Endothelial cell of umbilical vein (primary cell): ENCODE measurements at regions not wholly inside any gene's neighbourhood (a gene's known extent, or its start where the extent isn't known, plus 50 kb on each side); places are given as distances from the start of the nearest gene placed in this dataset.

Experiments
- BruUV-seq: library from RNA; stranded (reverse); fragments of 400-500 nt; replicated peaks from 2 replicates; lab custom pipeline; 2021; lab: Mats Ljungman, UMichigan
- CTCF ChIA-PET: fragments of 300-600, 350-600 bp; sonication (Branson Sonifier 250); formaldehyde crosslinking; loops from one replicate; lab custom pipeline; 2021; ENCODE audit warnings: antibody characterized with exemption, inconsistent platforms; lab: Charles Lee
- POLR2A ChIA-PET: fragments of 300-600, 350-600 bp; sonication (Branson Sonifier 250); formaldehyde crosslinking; loops from one replicate; lab custom pipeline; 2021; ENCODE audit warnings: antibody characterized with exemption, inconsistent platforms; lab: Charles Lee
- DNase-seq: peaks from one replicate; pipeline ENCODE4 v3.0.0-alpha.2; 2011; ENCODE audit warnings: low read depth, low spot score
- FAIRE-seq: peaks from 2 replicates; lab custom pipeline; 2011; peaks lifted over from hg19 to GRCh38; lab: Jason Lieb, UNC
- H2AFZ ChIP-seq: 2 replicates; pipeline ENCODE4 v1.6.0; 2012; ENCODE audit warnings: low read depth, low read length, control low read depth, inconsistent platforms
- H3K27ac ChIP-seq: 2 replicates; pipeline ENCODE4 v1.5.1; 2011; ENCODE audit warnings: low read depth, mild to moderate bottlenecking, control low read depth, low read length, moderate library complexity; ENCODE audit not compliant: insufficient read depth
- H3K27me3 ChIP-seq, 2 experiments: 2 replicates each; pipeline versions ENCODE4 v1.6.0 to v1.6.1; 2011; ENCODE audit warnings: low read length in 2 of 2, mixed read lengths in 1 of 2; ENCODE audit not compliant: control insufficient read depth in 2 of 2, insufficient read depth in 2 of 2
- H3K36me3 ChIP-seq, 2 experiments: 2 replicates in 1 of 2; 3 replicates in 1 of 2; pipeline ENCODE4 v1.5.1; 2011; ENCODE audit warnings: low read length in 2 of 2, mild to moderate bottlenecking in 1 of 2, moderate library complexity in 1 of 2; ENCODE audit not compliant: control insufficient read depth in 2 of 2, insufficient read depth in 2 of 2; ENCODE audit errors: extremely low read depth in 1 of 2
- H3K4me1 ChIP-seq: 3 replicates; pipeline ENCODE4 v1.5.1; 2011; ENCODE audit warnings: mild to moderate bottlenecking, low read length; ENCODE audit not compliant: control insufficient read depth, insufficient read depth; ENCODE audit errors: extremely low read depth
- H3K4me2 ChIP-seq: 2 replicates; pipeline ENCODE4 v1.6.1; 2011; ENCODE audit warnings: low read length, control low read depth, mixed read lengths; ENCODE audit not compliant: insufficient read depth
- H3K4me3 ChIP-seq, 3 experiments: fragments of 200-600 bp in 1 of 3; sonication (generic), shearing (Covaris generic) in 1 of 3; replicated peaks in 1 of 3; 2 replicates each; pipeline ENCODE4 v1.5.1; 2011 to 2016; ENCODE audit warnings: control low read depth in 3 of 3, low read length in 3 of 3, mild to moderate bottlenecking in 2 of 3, inconsistent platforms in 1 of 3, low read depth in 1 of 3, moderate library complexity in 1 of 3; ENCODE audit not compliant: insufficient read depth in 1 of 3
- H3K79me2 ChIP-seq: 2 replicates; pipeline ENCODE4 v1.6.0; 2012; ENCODE audit warnings: low read length, inconsistent platforms; ENCODE audit not compliant: control insufficient read depth, insufficient read depth
- H3K9ac ChIP-seq: replicated peaks from 2 replicates; pipeline ENCODE3; 2011; ENCODE audit warnings: low read length, control low read depth; ENCODE audit not compliant: insufficient read depth; ENCODE audit errors: extremely low read depth
- H3K9me1 ChIP-seq: replicated peaks from 3 replicates; pipeline ENCODE4 v1.6.0; 2011; ENCODE audit warnings: mild to moderate bottlenecking, low read length; ENCODE audit not compliant: control insufficient read depth, insufficient read depth; ENCODE audit errors: extremely low read depth
- H3K9me3 ChIP-seq: replicated peaks from 2 replicates; pipeline ENCODE4 v1.5.1; 2012; ENCODE audit warnings: low read length, inconsistent platforms; ENCODE audit not compliant: control insufficient read depth, insufficient read depth
- H4K20me1 ChIP-seq: replicated peaks from 2 replicates; pipeline ENCODE3; 2011; ENCODE audit warnings: mild to moderate bottlenecking, low read length; ENCODE audit not compliant: control insufficient read depth, insufficient read depth; ENCODE audit errors: extremely low read depth
- CTCF ChIP-seq, 2 donors: IDR thresholded peaks; 1 replicate in 1 of 2; 2 replicates in 1 of 2; pipeline ENCODE4 v1.5.1; 2011; ENCODE audit warnings: low read length in 2 of 2, mild to moderate bottlenecking in 2 of 2, moderate library complexity in 2 of 2, control low read depth in 1 of 2, inconsistent platforms in 1 of 2, low read depth in 1 of 2; ENCODE audit not compliant: insufficient read depth in 1 of 2; ENCODE audit errors: extremely low read depth in 1 of 2
- EZH2 ChIP-seq: IDR thresholded peaks from 2 replicates; pipeline ENCODE4 v1.6.1; 2012; ENCODE audit warnings: borderline replicate concordance, low read depth, mild to moderate bottlenecking, moderate library complexity, low read length, inconsistent platforms; ENCODE audit not compliant: severe bottlenecking
- FOS ChIP-seq: IDR thresholded peaks from 2 replicates; pipeline ENCODE4 v1.6.1; 2011; ENCODE audit warnings: mild to moderate bottlenecking, low read length, moderate library complexity, borderline replicate concordance; ENCODE audit not compliant: insufficient read depth
- GATA2 ChIP-seq: IDR thresholded peaks from 2 replicates; pipeline ENCODE4 v1.7.0; 2011; ENCODE audit warnings: low read depth, mild to moderate bottlenecking, moderate library complexity, mixed read lengths, low read length; ENCODE audit not compliant: insufficient read length, insufficient read depth
- JUN ChIP-seq: IDR thresholded peaks from 2 replicates; pipeline ENCODE4 v1.6.1; 2011; ENCODE audit warnings: borderline replicate concordance, low read depth; ENCODE audit not compliant: insufficient read length, insufficient read depth
- MAX ChIP-seq: IDR thresholded peaks from 2 replicates; pipeline ENCODE4 v1.6.1; 2011; ENCODE audit not compliant: insufficient read depth, insufficient read length
- MYC ChIP-seq: IDR thresholded peaks from one replicate; pipeline ENCODE4 v1.6.1; 2011; ENCODE audit warnings: mild to moderate bottlenecking, low read depth, low read length
- POLR2A ChIP-seq: IDR thresholded peaks from 2 replicates; pipeline ENCODE4 v1.6.1; 2012; ENCODE audit warnings: low read depth, mild to moderate bottlenecking, control low read depth, low read length
- POLR2AphosphoS5 ChIP-seq: IDR thresholded peaks from 2 replicates; pipeline ENCODE4 v1.6.1; 2012; ENCODE audit warnings: low read depth, mild to moderate bottlenecking, control low read depth, low read length, moderate library complexity; ENCODE audit not compliant: insufficient read depth
- dilution Hi-C: fragments of 300-500 bp; cut with MboI; formaldehyde crosslinking; loops from one replicate; pipeline ENCODE4 v1.15.0; 2019; ENCODE audit warnings: low sequenced_read_pairs; ENCODE audit not compliant: extremely low pct_ligation_motif_present
- intact Hi-C: fragments of 100-400 bp; cut with micrococcal nuclease; formaldehyde crosslinking; loops from one replicate; pipeline ENCODE4 v1.10.0; 2022

- Histone ChIP-seq H2AFZ (no peak overlapping the region), H3K9me1 (no peaks in the 10 kb centered on the region), H3K9me3 (no peaks in the 10 kb centered on the region), H3K27me3 (no peaks in the 10 kb centered on the region), H3K36me3 (no peaks in the 10 kb centered on the region), H3K9ac (no peak overlapping the region), H3K79me2 (no peaks in the 10 kb centered on the region), H4K20me1 (no peaks in the 10 kb centered on the region), H3K4me1 (no peaks in the 10 kb centered on the region), H3K4me2 (no peak overlapping the region), H3K4me3 (no peak overlapping the region), H3K27ac (no peak overlapping the region)
- dilution Hi-C loops (no loop called here), intact Hi-C loops (no loop called here)
- DNase-seq (no peak), FAIRE-seq (no peak)
- BruUV-seq: no TSS peak
- ChIA-PET POLR2A (no interaction called here), CTCF (no interaction called here)
- no peak for TF ChIP-seq GATA2
- no peak for TF ChIP-seq EZH2
- TF ChIP-seq MAX: no peak
- TF ChIP-seq POLR2AphosphoS5: no peak
- TF ChIP-seq MYC: no peak
- TF ChIP-seq JUN: no peak
- TF ChIP-seq POLR2A: no peak
- TF ChIP-seq CTCF (IDR thresholded peaks at IDR 0.05; ENCODE audit: extremely low read depth in 1 of 2, insufficient read depth in 1 of 2, low read depth in 1 of 2, low read length in 2 of 2): no peak
- no peak for TF ChIP-seq FOS
These were observed 137.4 kb downstream of the TMEM114 start for GRCh38 chr16:8452941-8453340.
